Transverse colon (tissue), 4 donors: ENCODE measurements at regions not wholly inside any gene's neighbourhood (a gene's known extent, or its start where the extent isn't known, plus 50 kb on each side); places are given as distances from the start of the nearest gene placed in this dataset.

Experiments
- DNase-seq: peaks from one replicate; pipeline ENCODE4 v3.0.0-alpha.2; 2019
- H3K27ac ChIP-seq, 4 donors: fragments of 200-600 bp; sonication (generic); 2 replicates each; pipeline ENCODE4 v1.5.1; 2016 to 2018; ENCODE audit warnings: inconsistent platforms in 4 of 4
- H3K27me3 ChIP-seq: fragments of 200-600 bp; sonication (generic); 2 replicates; pipeline ENCODE4 v1.5.1; 2017; ENCODE audit warnings: inconsistent platforms
- H3K36me3 ChIP-seq, 4 donors: fragments of 200-600 bp; sonication (generic); 2 replicates each; pipeline ENCODE4 v1.5.1; 2017 to 2019; ENCODE audit warnings: inconsistent platforms in 4 of 4
- H3K4me1 ChIP-seq, 4 donors: fragments of 200-600 bp; sonication (generic); 2 replicates each; pipeline ENCODE4 v1.5.1; 2017 to 2020; ENCODE audit warnings: inconsistent platforms in 4 of 4
- H3K4me3 ChIP-seq, 4 donors: fragments of 200-600 bp; sonication (generic); 1 replicate in 1 of 4; 2 replicates in 3 of 4; pipeline versions ENCODE4 v1.5.1 to v1.6.1; 2017 to 2019; ENCODE audit warnings: inconsistent platforms in 4 of 4
- H3K9me3 ChIP-seq, 2 donors: fragments of 200-600 bp; sonication (generic); 2 replicates each; pipeline ENCODE4 v1.5.1; 2017 to 2019; ENCODE audit warnings: inconsistent platforms in 2 of 2
- CTCF ChIP-seq, 5 experiments: fragments of 200-600 bp in 3 of 5; fragments of 450-650 bp in 2 of 5; sonication (generic) in 3 of 5; IDR thresholded peaks; 1 replicate in 2 of 5; 2 replicates in 3 of 5; pipeline ENCODE4 v1.5.1; 2016 to 2017; ENCODE audit warnings: antibody characterized with exemption in 5 of 5, inconsistent platforms in 3 of 5, mild to moderate bottlenecking in 2 of 5, moderate library complexity in 1 of 5
- EP300 ChIP-seq: sonication (generic); formaldehyde crosslinking; IDR thresholded peaks from one replicate; pipeline ENCODE4 v1.6.1; 2017; ENCODE audit warnings: antibody characterized with exemption, low read depth
- POLR2A ChIP-seq: fragments of 450-650 bp; IDR thresholded peaks from one replicate; pipeline ENCODE4 v1.6.1; 2016; ENCODE audit warnings: antibody characterized with exemption, mild to moderate bottlenecking, moderate library complexity
- POLR2AphosphoS5 ChIP-seq, 3 donors: sonication (generic); formaldehyde crosslinking; IDR thresholded peaks; one replicate each; pipeline ENCODE4 v1.6.1; 2016; ENCODE audit warnings: antibody characterized with exemption in 3 of 3
- WGBS, 2 donors: methylation state at CpG; one replicate each; pipeline ENCODE4 v1.1.5; 2018; ENCODE audit warnings: low coverage in 1 of 2; 5-methylcytosine and 5-hydroxymethylcytosine counted together
- in situ Hi-C, 4 donors: fragments of 200-750 bp; cut with MboI; loops; one replicate each; pipeline versions ENCODE4 v1.15.0 to v1.15.1; 2017; ENCODE audit warnings: low sequenced_read_pairs in 3 of 4, low pct_ligation_motif_present in 1 of 4, low pct_unique_long_range_greater_than_20kb in 1 of 4
- intact Hi-C: fragments of 100-400 bp; cut with DNase I; formaldehyde crosslinking; loops from one replicate; pipeline ENCODE4 v1.15.1; 2023; ENCODE audit warnings: low total_unique reads

- H3K27me3 ChIP-seq = peaks cover 100% of the 10 kb centered on the region
- H3K9me3 ChIP-seq = no peaks in the 10 kb centered on the region
- H3K4me3 ChIP-seq = no peak overlapping the region
- H3K36me3 ChIP-seq = no peaks in the 10 kb centered on the region
- no peak overlapping the region for H3K27ac ChIP-seq
- in situ Hi-C loops = no loop called here
- TF ChIP-seq POLR2A (no peak), EP300 (no peak), CTCF (IDR thresholded peaks at IDR 0.05) (no peak), POLR2AphosphoS5 (IDR thresholded peaks at IDR 0.05) (no peak)
- H3K4me1 ChIP-seq = no peaks in the 10 kb centered on the region
- 40 to 67% methylated on average over 4 to 14 of the region's 14 CpGs for WGBS, 2 donors
- intact Hi-C loops = no loop called here
- DNase-seq = no peak
Observed at GRCh38 chr6:28770732-28771131, 153.1 kb downstream of the TRIM27 start.

- Histone ChIP-seq H3K27me3 (peaks cover 100% of the 10 kb centered on the region), H3K4me1 (peaks cover 0 to 4% (median under 1%) of the 10 kb centered on the region in 4 donors), H3K9me3 (no peaks in the 10 kb centered on the region), H3K36me3 (no peaks in the 10 kb centered on the region), H3K27ac (no peak overlapping the region), H3K4me3 (no peak overlapping the region)
- TF ChIP-seq EP300 (no peak), POLR2A (no peak), CTCF (IDR thresholded peaks at IDR 0.05) (no peak), POLR2AphosphoS5 (IDR thresholded peaks at IDR 0.05) (no peak)
- DNase-seq = no peak
- intact Hi-C loops (no loop called here), in situ Hi-C loops (no loop called here)
- WGBS, 2 donors = 26 to 46% methylated on average over 14 to 19 of the region's 19 CpGs
Observed at GRCh38 chr6:28771401-28772267, 152.2 kb downstream of the TRIM27 start.

GRCh38 chr6:28772480-28773381, 151.1 kb downstream of the TRIM27 start:
- TF ChIP-seq CTCF (IDR thresholded peaks at IDR 0.05) = no peak
- no peak for TF ChIP-seq POLR2A
- no peak for TF ChIP-seq POLR2AphosphoS5 (IDR thresholded peaks at IDR 0.05)
- TF ChIP-seq EP300 = no peak
- WGBS, 2 donors = 35 to 46% methylated on average over 6 to 32 of the region's 32 CpGs
- in situ Hi-C loops (no loop called here), intact Hi-C loops (no loop called here)
- Histone ChIP-seq H3K4me1 (peaks cover 0 to 5% (median 2%) of the 10 kb centered on the region in 4 donors), H3K36me3 (no peaks in the 10 kb centered on the region), H3K4me3 (no peak overlapping the region), H3K9me3 (no peaks in the 10 kb centered on the region), H3K27me3 (peaks cover 100% of the 10 kb centered on the region), H3K27ac (no peak overlapping the region)
- no peak for DNase-seq
